GM12872 (cell line): ENCODE measurements at regions not wholly inside any gene's neighbourhood (a gene's known extent, or its start where the extent isn't known, plus 50 kb on each side); places are given as distances from the start of the nearest gene placed in this dataset.

Source experiments
- CTCF ChIP-seq: IDR thresholded peaks from 3 replicates; pipeline ENCODE4 v1.5.1; 2011; ENCODE audit warnings: low read depth, mild to moderate bottlenecking, low read length, moderate library complexity; ENCODE audit not compliant: insufficient read depth

- no peak for TF ChIP-seq CTCF
These were observed 610.8 kb downstream of the EPHA4 start for GRCh38 chr2:220961143-220961860.

- no peak for TF ChIP-seq CTCF
These were observed 609.5 kb downstream of the EPHA4 start for GRCh38 chr2:220962556-220962955.

GRCh38 chr2:220963076-220963475 is 609.0 kb downstream of the EPHA4 start:
- no peak for TF ChIP-seq CTCF

GRCh38 chr2:220963930-220964329 is 608.2 kb downstream of the EPHA4 start:
- no peak for TF ChIP-seq CTCF

GRCh38 chr2:220966636-220967035 is 605.5 kb downstream of the EPHA4 start:
- no peak for TF ChIP-seq CTCF

- TF ChIP-seq CTCF = no peak
These were observed 602.8 kb downstream of the EPHA4 start for GRCh38 chr2:220969348-220969747.

GRCh38 chr2:220980966-220981675 is 591.0 kb downstream of the EPHA4 start:
- no peak for TF ChIP-seq CTCF
